Sigmoid colon (tissue), 6 donors: ENCODE measurements at regions not wholly inside any gene's neighbourhood (a gene's known extent, or its start where the extent isn't known, plus 50 kb on each side); places are given as distances from the start of the nearest gene placed in this dataset.

Experiments used
- DNase-seq: peaks from one replicate; pipeline ENCODE4 v3.0.0-alpha.2; 2019
- H3K27ac ChIP-seq, 4 donors: fragments of 200-600 bp; sonication (generic); one replicate each; pipeline ENCODE4 v1.5.1; 2016 to 2019; ENCODE audit warnings: mild to moderate bottlenecking in 1 of 4
- H3K27me3 ChIP-seq, 3 donors: fragments of 200-600 bp; sonication (generic); one replicate each; pipeline ENCODE4 v1.5.1; 2019; ENCODE audit warnings: mild to moderate bottlenecking in 1 of 3
- H3K36me3 ChIP-seq, 4 donors: fragments of 200-600 bp; sonication (generic); one replicate each; pipeline ENCODE4 v1.5.1; 2016 to 2019
- H3K4me1 ChIP-seq, 4 donors: fragments of 200-600 bp; sonication (generic); one replicate each; pipeline ENCODE4 v1.5.1; 2017 to 2019
- H3K4me3 ChIP-seq, 4 donors: fragments of 200-600 bp; sonication (generic); one replicate each; pipeline ENCODE4 v1.5.1; 2017 to 2019; ENCODE audit warnings: mild to moderate bottlenecking in 2 of 4, moderate library complexity in 1 of 4
- H3K9me3 ChIP-seq, 4 donors: fragments of 200-600 bp in 3 of 4; sonication (generic) in 3 of 4; one replicate each; pipeline versions ENCODE4 v1.5.1 to v1.6.1; 2013 to 2019
- CTCF ChIP-seq, 4 experiments: fragments of 450-650 bp in 3 of 4; fragments of 200-600 bp in 1 of 4; IDR thresholded peaks; one replicate each; pipeline ENCODE4 v1.5.1; 2016 to 2019; ENCODE audit warnings: antibody characterized with exemption in 4 of 4, mild to moderate bottlenecking in 3 of 4, moderate library complexity in 2 of 4
- EP300 ChIP-seq, 4 donors: sonication (generic); formaldehyde crosslinking; IDR thresholded peaks; one replicate each; pipeline ENCODE4 v1.6.1; 2017; ENCODE audit warnings: antibody characterized with exemption in 4 of 4
- POLR2A ChIP-seq, 2 donors: fragments of 450-650 bp; IDR thresholded peaks; one replicate each; pipeline ENCODE4 v1.6.1; 2016; ENCODE audit warnings: antibody characterized with exemption in 2 of 2, mild to moderate bottlenecking in 2 of 2, moderate library complexity in 2 of 2
- POLR2AphosphoS5 ChIP-seq, 4 donors: sonication (generic); formaldehyde crosslinking; IDR thresholded peaks; one replicate each; pipeline ENCODE4 v1.6.1; 2017; ENCODE audit warnings: antibody characterized with exemption in 4 of 4
- WGBS, 2 donors: extraction: QIAGEN DNeasy Blood & Tissue Kit; methylation state at CpG; one replicate each; pipeline ENCODE4 v1.1.7; 2013; 5-methylcytosine and 5-hydroxymethylcytosine counted together
- intact Hi-C: fragments of 100-400 bp; cut with DNase I; formaldehyde crosslinking; loops from one replicate; pipeline ENCODE4 v1.15.1; 2023
- donor health status: healthy with polysubstance abuse.
- donor health status: healthy.

DNA sequence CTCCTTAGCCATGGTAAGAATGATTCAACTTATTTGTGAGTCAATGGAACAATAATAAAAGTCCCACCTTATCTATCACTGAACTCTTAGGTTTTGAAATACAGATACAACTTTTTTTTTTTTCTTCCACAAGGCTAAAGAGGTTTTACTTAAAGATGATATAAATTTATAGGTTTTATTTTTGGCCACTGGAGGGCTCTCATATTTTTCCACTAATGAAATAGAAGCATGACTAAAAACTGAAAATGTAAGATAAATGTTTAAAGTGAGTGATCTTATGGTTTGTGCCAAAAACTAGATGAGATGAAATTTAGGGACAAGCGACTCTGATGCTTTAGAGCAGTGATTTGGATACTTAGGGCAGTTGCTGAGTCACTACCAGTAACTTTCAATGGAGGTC, 499.0 kb downstream of the NUF2 start:
- H3K27ac ChIP-seq: no peak overlapping the region
- intact Hi-C loops: no loop called here
- no peaks in the 10 kb centered on the region for H3K9me3 ChIP-seq
- WGBS, 2 donors: 56 to 74% methylated on average over 1 of the region's 1 CpG
- TF ChIP-seq POLR2AphosphoS5 (IDR thresholded peaks at IDR 0.05): no peak
- no peak for TF ChIP-seq EP300 (IDR thresholded peaks at IDR 0.05)
- no peak for TF ChIP-seq CTCF (IDR thresholded peaks at IDR 0.05)
- TF ChIP-seq POLR2A (IDR thresholded peaks at IDR 0.05): no peak
- no peak overlapping the region for H3K4me3 ChIP-seq
- no peaks in the 10 kb centered on the region for H3K36me3 ChIP-seq
- peaks cover 0 to 3% (median 0%) of the 10 kb centered on the region in 4 donors for H3K4me1 ChIP-seq
- no peak for DNase-seq
- no peaks in the 10 kb centered on the region for H3K27me3 ChIP-seq

- TF ChIP-seq CTCF (IDR thresholded peaks at IDR 0.05): no peak
- no peak for TF ChIP-seq POLR2A (IDR thresholded peaks at IDR 0.05)
- no peak for TF ChIP-seq POLR2AphosphoS5 (IDR thresholded peaks at IDR 0.05)
- no peak for TF ChIP-seq EP300 (IDR thresholded peaks at IDR 0.05)
- intact Hi-C loops: no loop called here
Observed at GRCh38 chr1:163821679-163822078, 499.9 kb downstream of the NUF2 start.

DNA sequence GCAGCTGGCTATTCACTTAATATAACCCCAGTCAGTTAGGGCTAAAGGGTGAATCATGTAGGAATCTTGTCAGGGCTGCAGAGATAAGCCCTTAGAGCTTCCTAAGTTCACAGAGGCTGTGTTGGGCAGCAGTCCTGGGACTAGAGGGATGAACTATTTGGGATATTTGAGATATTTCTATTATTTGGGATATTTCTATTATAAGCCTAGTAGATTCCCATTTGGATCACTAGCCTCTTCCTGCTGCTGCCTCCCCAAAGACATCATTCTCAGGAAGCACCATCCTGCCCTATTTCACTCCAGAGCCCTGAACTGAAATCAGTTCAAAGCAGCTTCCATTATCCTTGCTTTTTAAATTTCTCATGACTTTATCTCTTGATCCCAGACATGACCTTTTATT, 501.3 kb downstream of the NUF2 start:
- intact Hi-C loops: no loop called here
- Histone ChIP-seq H3K27me3 (no peaks in the 10 kb centered on the region), H3K4me3 (no peak overlapping the region), H3K9me3 (no peaks in the 10 kb centered on the region), H3K4me1 (peaks cover 0 to 3% (median 0%) of the 10 kb centered on the region in 4 donors), H3K27ac (no peak overlapping the region), H3K36me3 (no peaks in the 10 kb centered on the region)
- no peak for DNase-seq
- no peak for TF ChIP-seq CTCF (IDR thresholded peaks at IDR 0.05)
- no peak for TF ChIP-seq POLR2A (IDR thresholded peaks at IDR 0.05)
- TF ChIP-seq POLR2AphosphoS5 (IDR thresholded peaks at IDR 0.05): no peak
- no peak for TF ChIP-seq EP300 (IDR thresholded peaks at IDR 0.05)

More at GRCh38 chr1:163821679-163822078, 499.9 kb downstream of the NUF2 start:
- DNase-seq: no peak
- Histone ChIP-seq H3K4me3 (no peak overlapping the region), H3K9me3 (no peaks in the 10 kb centered on the region), H3K36me3 (no peaks in the 10 kb centered on the region), H3K27me3 (no peaks in the 10 kb centered on the region), H3K27ac (no peak overlapping the region), H3K4me1 (peaks cover 0 to 3% (median 0%) of the 10 kb centered on the region in 4 donors)

- Histone ChIP-seq H3K4me3 (no peak overlapping the region), H3K27me3 (no peaks in the 10 kb centered on the region), H3K36me3 (no peaks in the 10 kb centered on the region), H3K4me1 (peaks cover 0 to 3% (median 0%) of the 10 kb centered on the region in 4 donors), H3K27ac (no peak overlapping the region), H3K9me3 (no peaks in the 10 kb centered on the region)
- DNase-seq: peak; percentile 66
- TF ChIP-seq CTCF (IDR thresholded peaks at IDR 0.05): no peak
- TF ChIP-seq POLR2AphosphoS5 (IDR thresholded peaks at IDR 0.05): no peak
- no peak for TF ChIP-seq EP300 (IDR thresholded peaks at IDR 0.05)
- TF ChIP-seq POLR2A (IDR thresholded peaks at IDR 0.05): no peak
- WGBS, 2 donors: 26 to 46% methylated on average over 1 of the region's 1 CpG
- intact Hi-C loops: no loop called here
Observed at GRCh38 chr1:163824006-163824405, 502.3 kb downstream of the NUF2 start.

DNA sequence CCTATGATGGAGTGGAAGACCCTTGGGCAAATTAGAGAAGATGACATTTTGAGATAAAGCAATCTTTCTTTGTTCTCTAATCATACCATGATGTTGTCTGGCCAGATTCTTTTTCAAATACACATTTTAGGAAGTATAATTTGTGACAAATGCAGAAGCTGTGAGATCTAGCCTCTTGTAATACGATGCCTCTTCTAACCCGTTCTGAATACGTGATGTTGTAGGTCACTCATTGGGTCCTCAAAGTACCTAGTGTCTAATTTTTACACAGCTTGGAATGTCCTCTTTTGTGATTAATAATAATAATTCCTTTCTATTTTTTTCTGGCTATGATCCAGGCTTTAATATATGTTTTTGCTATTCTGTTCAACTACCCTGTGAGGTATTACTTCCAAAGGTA, 502.7 kb downstream of the NUF2 start:
- no peaks in the 10 kb centered on the region for H3K27me3 ChIP-seq
- H3K4me1 ChIP-seq: peaks cover 0 to 3% (median 0%) of the 10 kb centered on the region in 4 donors
- H3K27ac ChIP-seq: no peak overlapping the region
- TF ChIP-seq POLR2A (IDR thresholded peaks at IDR 0.05): no peak
- no peak for TF ChIP-seq CTCF (IDR thresholded peaks at IDR 0.05)
- no peak for TF ChIP-seq POLR2AphosphoS5 (IDR thresholded peaks at IDR 0.05)
- TF ChIP-seq EP300 (IDR thresholded peaks at IDR 0.05): no peak
- H3K4me3 ChIP-seq: no peak overlapping the region
- intact Hi-C loops: no loop called here
- 94 to 96% methylated on average over 3 of the region's 3 CpGs for WGBS, 2 donors
- no peaks in the 10 kb centered on the region for H3K36me3 ChIP-seq
- DNase-seq: no peak
- H3K9me3 ChIP-seq: no peaks in the 10 kb centered on the region
